NCI-H128 (cell line): ENCODE measurements at regions not wholly inside any gene's neighbourhood (a gene's known extent, or its start where the extent isn't known, plus 50 kb on each side); places are given as distances from the start of the nearest gene placed in this dataset.
"Not testable (repeated sequence)": the region's sequence is repeated elsewhere in the genome, so short reads cannot be mapped to it uniquely, and the experiment has no call there.

Experiments
- DNase-seq: peaks from one replicate; lab custom pipeline; 2025; ENCODE audit not compliant: unreplicated experiment; lab: John Stamatoyannopoulos, UW

DNA sequence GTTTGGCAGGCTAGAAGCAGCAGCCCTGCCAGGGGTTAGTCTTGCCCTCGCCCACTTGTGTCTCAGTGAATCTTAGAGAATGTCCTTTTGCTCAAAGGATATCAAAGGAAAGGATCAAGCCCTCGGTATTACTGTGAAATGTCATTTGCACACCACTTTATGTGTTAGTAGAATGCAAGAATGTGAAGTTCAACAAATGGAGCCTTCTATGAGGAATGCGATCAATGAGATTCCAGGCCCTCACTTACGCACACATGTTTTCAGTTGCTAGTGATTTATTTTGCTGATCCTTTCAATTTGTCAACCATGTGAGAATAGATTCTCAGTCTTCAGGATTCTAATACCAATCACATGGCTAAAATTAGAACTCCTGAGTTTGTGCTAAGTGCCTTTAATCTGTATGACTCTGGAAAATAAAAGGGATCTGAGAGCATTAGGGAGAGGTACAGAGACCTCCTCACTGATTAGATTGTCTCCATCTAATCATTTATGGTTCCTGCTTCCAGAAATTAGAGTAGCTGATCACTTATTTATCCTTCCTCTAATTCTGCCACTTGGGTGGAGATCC, 123.0 kb upstream of the SP4 start:
- no peak for DNase-seq

DNA sequence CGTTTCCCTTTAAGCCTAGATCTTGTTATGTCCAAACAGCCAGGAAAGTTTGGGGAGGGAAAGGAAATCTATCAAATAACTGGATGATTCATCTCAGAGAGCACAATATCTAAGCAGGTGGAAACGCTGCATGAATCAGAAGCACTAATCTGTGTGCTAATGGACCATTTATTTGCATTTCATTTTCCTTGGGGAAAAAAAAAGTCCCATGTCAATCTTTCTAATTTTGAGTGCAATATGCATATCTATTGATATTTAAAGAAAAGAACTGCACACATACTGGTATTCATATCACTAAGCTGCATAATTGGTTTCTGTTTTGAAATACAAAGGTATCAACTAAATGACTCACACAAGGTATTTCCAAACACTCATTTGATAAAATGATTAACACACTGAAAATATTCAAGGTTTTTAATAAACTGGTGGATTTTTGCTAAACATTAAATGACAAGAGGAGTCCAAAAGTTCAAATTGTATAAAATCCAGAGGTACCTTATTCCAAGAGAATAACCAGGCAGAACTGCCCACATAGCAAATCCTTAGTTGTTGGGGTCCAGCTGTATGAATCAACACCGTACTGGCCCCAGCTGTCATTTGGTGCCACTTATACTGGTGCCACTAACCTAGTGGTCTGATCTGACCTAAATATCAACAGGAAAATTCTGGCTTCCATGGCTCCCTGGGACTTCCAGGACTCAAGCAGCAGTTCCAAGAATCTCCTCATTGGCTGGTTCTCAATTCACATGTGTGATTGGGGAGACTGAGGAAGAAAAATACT, 122.2 kb upstream of the SP4 start:
- DNase-seq: no peak

DNA sequence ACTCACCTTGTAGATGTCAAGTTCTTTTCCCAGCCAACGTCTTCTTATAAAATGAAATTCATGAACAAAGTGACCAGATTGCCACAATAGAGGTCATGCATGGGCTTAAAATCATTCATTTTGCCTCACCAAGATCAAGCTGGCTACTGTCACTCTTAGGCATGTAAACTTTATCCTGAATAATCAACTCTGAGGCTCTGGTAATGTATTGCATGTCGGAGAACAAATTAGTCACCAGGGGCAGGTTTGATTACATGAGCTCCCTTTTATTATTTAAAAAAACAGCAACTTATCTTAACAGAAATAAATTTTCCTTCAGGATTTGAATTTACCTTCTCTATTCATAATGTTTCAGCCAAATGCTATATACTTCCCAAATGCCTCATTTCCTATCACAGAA, 112.9 kb upstream of the SP4 start:
- no peak for DNase-seq

DNA sequence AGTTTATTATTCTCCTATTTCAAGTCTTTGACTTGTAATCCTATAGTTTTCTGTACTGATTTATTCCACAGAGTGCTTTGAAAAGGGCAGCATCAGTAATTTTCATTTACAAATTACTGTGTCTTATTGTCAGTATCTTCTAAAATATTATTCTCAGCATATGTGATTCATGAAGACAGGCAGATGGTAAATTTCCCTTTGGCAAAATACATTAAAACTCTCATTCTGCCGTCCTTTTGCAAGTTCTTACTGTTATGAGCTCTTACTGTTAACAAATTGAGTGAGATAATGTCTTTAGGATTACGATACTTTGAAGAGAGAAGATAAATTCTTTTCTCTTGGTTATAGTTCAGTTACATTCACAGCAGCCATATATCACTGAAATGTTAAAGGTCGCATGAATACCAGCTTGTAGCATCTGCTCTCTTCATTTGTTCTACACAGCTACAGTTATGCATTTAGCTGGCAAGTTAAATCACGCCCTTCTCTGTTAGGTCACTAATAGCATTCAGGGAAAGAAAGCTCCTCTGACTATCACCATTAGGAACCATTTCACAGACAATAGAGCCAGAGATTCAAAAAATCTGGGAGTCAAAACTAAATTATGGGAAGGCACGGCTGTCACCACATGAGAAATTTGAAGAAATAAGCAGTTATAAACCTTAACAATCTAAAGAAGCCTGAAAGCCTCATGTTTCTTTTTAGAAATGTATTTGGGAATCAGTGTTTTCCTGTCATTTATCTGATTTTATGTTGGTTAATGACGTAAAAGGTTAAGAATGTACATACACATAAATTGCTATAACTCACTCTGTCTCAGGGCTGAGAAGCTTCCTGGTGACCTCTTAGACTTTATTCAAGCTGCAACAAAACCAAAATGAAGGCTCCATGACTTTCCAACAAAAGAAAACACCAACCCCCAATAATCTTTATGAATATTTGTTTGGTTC, 109.6 kb upstream of the SP4 start:
- DNase-seq: no peak

DNA sequence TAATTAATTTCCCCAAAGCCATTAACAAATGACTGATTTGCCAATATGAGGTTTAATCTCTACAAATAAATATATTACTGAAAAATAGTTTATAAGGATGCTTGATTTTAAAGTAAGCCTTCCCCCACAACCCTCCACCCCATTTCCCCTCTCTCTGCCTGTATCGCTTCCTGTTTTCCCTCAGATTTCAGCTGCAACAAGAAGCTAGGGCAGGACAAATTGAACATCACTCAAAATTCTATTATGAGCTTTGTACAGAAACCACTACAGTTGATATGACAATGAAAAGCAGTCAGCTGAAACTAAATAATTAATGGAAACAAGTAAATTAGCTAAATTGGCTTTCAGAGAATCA, 109.0 kb upstream of the SP4 start:
- DNase-seq: no peak

DNA sequence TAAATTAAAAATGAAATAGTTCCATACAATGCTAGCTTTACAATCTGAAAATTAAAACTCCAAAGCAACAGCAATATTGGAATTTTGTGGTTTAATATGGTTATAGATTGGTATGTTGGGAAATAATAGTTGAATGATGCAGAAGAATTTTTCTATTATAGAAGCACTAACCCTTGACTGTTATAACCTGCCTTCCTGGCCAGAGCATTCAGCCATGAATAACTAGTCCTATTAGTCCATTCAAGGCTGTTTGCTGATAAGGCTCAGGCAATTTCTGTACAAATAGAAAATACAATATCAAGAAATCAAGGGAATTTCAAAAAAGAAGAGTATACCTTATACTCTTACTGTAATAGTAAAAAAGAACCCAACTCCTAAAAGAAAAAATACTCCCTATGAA, 101.6 kb upstream of the SP4 start:
- no peak for DNase-seq

DNA sequence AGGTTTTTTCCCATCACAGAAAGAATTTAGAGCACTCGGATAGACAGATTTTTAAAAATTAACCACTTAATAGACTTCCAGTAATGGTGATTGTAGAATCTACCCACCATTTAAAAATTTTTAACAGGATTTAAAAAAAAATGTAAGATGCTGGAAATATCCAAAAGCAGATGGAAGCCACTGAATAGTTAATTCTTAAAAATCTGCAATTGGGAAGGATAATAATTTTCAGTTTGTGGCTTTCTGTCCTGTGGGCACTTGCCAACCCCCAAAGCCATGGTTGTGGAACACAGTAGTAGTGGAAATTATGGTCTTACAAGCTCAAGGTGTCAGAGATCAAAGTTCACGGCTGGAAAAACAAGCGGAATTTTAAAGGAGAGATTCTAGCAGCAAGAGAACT, 101.0 kb upstream of the SP4 start:
- DNase-seq: no peak

DNA sequence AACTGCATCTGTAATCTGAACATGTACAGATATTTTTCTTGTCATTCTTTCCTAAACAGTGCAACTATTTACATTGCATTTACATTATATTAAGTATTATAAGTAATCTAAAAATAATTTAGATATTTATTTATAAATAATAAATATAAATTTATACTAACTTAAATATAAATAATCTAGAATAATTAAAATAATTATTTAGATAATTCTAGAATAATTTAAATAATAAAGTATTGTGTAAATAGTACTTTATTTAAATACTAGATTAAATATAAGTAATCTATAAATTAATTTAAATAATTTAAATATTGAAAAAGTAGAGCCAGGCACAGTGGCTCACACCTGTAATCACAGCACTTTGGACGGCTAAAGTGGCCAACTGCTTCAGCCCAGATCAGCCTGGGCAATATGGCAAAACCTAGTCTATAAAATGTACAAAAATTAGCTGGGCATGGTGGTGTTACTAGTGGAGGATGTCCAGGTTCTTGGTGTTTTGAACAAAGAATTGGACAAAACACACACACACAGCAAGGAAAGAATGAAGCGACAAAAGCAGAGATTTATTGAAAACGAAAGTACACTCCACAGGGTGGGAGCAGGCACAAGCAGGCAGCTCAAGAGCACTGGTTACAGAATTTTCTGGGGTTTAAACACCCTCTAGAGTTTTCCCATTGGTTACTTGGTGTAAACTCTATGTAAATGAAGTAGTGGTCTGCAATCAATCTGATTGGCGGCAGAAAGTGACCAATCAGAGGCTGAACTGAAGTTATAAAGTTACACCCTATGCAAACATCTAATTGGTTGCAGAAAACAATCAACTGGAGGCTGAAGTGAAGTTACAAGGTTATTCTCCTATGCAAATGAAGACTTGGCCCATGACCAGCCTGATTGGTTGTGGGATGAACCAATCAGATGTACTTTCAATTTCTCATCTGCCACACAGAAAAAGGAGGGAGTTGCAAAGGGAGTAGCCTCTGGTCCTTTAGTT, 100.2 kb upstream of the SP4 start:
- no peak for DNase-seq

DNA sequence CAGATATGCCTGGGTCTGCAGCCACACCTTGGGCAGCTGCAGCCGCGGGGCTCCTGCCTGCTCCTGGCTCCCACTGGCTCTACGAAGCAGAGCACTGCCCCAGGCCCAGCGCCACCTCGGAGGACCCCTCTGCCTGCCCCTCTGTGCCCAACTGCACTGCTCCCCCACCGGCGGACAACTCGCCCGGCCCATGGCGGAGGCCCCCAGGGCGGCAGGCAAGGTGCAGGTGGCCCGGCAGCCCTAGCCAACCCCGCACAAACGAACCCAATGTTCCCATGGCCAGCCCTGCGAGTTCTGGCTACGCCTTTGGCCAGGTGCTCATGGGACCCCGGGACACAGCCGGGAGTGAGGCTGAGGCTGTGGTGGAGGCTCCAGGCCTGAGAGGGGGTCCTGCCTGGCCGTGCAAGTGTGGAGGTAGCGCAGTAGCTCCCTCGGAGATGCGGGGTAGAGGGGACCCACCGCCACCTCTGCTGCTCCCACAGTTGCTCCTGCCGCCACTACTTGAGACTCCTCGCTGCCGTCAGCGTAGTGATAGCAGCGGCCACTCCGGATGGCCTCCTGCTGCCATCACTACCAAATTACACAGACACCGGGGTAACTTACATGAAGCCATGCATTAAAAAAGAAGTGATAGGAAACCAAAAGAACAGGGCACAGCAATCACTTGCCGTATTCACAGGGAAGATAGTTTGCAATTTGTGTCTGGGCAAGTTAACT, 97.3 kb upstream of the SP4 start:
- DNase-seq: no peak

DNA sequence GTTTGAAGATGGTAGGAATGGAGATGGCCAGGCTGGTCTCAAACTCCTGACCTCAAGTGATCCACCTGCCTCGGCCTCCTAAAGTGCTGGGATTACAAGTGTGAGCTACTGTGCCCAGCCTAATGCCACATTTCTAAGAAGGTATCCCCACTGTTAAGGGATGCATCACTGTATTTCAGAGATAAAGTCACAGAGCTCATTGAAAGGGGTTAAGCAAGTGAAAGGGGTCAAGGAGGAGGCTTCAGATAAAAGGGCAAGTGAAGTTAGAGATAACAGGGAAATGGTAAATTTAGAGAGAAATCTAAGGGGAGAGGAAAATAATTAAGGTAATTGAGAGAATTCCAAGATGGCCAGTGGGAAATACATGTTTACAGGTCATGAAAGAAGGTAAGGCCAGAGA, 93.0 kb upstream of the SP4 start:
- no peak for DNase-seq

DNA sequence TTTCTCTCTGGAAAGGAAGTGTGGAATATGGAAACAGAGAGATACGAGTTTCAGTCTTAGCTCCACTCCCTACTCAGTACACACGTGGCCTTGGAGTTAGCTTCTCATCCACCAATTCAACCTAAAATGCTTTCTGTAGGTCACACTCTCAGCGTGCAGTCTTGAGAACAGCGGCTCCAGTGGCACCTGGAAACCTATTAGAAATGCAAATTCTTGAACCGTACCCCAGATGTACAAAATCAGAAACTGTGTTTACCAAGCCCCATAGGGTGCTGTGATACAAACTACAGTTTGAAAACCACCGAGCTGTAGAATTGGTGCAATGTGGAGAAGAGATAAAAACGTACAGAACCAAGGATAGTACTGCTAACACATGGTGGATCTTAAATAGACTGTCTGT, 91.1 kb upstream of the SP4 start:
- no peak for DNase-seq

DNA sequence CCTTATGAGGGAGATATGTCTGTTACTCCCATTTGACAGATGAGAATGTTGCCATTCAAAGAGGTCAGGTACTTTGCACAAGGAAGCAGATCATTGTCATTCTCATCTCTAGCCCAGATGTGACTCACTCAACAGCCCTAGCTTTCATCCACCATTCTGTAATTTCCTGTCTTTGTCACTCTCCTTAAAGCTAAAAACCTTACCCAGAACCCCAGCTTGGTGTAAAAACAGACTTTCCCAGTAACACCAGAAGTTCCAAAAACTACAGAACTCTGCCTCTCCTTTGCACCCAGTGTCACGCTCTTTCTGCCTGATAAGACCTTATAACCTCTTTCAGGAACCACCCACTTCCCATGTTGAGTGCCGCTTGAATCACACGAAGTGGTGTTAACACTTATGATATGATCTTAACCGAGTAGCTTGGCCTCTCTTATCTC, 89.1 kb upstream of the SP4 start:
- no peak for DNase-seq

DNA sequence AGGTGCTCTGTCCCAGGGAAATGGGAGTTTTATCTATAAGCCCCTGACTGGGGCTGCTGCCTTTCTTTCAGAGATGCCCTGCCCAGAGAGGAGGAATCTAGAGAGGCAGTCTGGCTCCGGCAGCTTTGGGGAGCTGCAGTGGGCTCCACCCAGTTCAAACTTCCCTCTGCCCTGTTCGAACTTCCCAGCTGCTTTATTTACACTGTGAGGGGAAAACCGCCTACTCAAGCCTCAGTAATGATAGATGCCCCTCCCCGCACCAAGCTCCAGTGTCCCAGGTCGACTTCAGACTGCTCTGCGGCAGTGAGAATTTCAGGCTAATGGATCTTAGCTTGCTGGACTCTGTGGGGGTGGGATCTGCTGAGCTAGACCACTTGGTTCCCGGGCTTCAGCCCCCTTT, 83.0 kb upstream of the SP4 start:
- DNase-seq: not testable (repeated sequence)

DNA sequence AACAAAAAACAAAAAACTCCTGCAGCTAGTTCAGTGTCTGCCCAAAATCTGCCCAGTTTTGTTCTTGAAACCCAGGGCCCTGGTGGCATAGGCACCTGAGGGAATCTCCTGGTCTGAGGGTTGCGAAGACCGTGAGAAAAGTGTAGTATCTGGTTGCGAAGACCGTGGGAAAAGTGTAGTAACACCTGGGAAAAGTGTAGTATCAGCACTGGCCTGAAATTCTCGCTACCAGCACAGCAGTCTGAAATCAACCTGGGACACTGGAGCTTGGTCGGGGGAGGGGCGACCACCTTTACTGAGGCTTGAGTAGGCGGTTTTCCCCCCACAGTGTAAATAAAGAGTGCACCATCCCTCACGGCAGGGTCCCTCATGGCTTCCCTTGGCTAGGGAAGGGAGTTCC, 82.5 kb upstream of the SP4 start:
- DNase-seq: no peak

DNA sequence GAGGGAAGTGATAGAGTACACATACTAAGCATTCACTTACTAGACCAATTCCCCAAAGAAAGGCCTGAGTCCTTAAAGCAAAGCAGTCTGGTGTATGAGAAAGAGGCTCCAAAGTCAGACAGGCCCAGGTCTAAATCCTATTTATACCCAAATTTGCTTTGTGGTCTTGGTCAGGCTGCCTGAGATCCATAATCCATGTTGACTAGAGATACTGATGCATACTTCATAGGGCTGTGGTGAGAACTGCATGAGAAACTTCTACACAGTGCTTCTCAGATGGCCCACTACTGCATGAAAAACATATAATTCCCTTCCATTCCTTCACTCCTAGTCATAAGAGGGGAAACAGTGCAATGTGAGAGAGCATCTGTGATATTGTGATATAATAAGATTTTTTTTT, 81.6 kb upstream of the SP4 start:
- DNase-seq: no peak

DNA sequence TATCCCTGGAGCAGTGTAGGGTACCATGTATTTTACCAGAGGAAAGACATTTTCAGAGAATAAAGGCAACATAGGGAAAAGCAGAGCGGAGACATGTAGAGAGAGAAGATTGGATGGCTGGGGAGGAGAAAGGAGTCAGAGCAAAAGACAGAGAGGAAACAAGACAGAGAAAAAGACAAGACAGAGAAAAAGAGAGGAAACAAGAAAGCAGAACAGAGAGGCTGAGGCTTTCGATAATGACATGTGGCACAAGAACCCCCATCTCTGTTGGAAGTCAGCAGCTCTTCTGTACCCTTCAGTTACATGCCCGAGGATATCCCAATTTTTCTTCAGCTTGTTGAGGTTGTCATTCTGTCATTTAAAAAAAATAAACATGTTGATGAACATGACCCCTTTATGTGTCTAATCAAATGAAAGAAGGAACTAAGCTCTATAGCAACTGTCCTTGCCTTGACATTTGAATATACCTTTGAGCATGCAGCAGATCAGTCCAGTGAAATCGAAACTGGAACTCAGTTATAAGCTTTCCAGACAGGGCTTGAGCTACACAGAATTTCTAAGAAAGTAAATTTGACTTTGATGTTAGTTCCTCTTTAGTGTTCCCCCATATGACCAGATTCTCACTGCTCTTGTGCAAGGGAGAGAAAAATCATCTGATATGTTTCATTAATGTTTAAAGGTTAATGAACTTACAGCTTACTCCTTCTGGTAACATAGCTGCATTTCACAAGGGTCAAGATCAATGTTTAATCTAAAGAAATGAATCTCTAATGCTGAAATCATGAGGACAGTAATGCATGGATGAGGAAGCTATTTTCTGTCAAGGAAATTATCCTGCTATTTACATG, 75.1 kb upstream of the SP4 start:
- no peak for DNase-seq

DNA sequence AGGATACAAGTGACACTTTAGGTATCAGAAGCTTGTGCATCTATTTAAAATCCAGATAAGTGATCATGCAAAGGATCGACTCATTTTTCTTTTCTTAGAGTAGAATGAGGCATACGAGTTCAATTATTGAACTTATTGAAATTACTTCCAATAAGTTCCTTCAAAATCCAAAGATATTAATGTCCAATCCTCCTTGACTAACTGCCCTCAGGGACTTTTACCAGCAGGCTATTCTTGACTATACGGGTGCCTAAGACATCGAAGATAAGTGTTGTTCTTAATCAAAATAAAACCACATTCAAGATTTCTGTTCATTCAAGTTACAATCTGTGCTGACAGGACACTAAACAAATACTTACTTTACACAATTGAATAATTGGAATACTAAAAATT, 74.5 kb upstream of the SP4 start:
- no peak for DNase-seq

DNA sequence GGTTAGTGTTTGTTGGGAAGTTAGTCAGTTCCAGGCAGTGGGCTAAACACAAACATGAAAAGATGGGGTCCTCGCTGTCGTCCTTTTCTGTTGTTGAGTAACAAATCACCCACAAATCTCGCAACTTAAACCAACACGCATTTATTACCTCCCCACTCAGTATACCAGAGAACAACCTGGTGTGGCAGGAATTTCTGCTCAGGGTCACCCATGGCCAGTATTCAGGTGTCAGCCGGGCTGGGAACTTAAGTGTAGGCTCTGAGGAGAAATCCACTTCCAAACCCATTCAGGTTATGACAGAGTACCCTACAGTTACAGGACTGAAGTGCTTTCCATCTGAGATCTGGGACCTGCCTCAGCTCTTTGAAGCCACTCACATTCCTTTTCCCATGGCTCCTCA, 73.6 kb upstream of the SP4 start:
- no peak for DNase-seq

DNA sequence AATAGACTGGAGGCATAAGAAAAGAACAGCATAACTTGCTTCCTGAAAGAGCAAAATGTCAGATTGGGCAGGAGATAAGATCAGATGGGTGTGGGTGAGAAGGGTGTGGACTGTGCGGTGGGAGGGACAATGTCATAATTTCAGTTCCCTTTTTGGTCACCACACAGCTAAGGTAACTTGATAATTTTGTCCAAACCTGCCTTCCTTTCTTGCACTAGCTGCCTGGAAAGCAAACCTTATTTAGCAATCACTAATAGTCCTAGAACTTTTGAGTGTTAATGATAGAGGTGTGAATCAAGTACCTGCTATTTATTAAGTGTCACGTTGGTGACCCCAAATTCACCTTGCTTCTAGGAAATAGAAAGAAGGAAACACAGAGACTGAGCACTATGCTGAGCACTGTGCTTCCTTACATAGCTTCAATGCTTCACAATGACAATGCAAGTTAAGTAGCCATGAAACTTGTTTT, 72.4 kb upstream of the SP4 start:
- DNase-seq: no peak
